SK-N-SH (cell line): ENCODE measurements at regions not wholly inside any gene's neighbourhood (a gene's known extent, or its start where the extent isn't known, plus 50 kb on each side); places are given as distances from the start of the nearest gene placed in this dataset.

Experiments
- EP300 ChIP-seq, 2 experiments: IDR thresholded peaks; 2 replicates each; pipeline versions ENCODE4 v1.4.0 to v1.6.1; 2012; ENCODE audit warnings: borderline replicate concordance in 1 of 2, low read depth in 1 of 2, low read length in 1 of 2
- NRF1 ChIP-seq: IDR thresholded peaks from 2 replicates; pipeline ENCODE4 v1.6.1; 2012; ENCODE audit warnings: low read depth, mild to moderate bottlenecking, low read length
- YY1 ChIP-seq: IDR thresholded peaks from 2 replicates; pipeline ENCODE4 v1.4.0; 2012; ENCODE audit warnings: low read depth, mild to moderate bottlenecking
- TF ChIP-seq, protein P1 (sequence below): fragments of 200-600 bp; sonication (generic); IDR thresholded peaks from 2 replicates; pipeline ENCODE4 v1.6.1; 2017; ENCODE audit warnings: antibody characterized with exemption, mild to moderate bottlenecking, moderate library complexity

GRCh38 chr10:47082055-47082784 lies 171.0 kb downstream of the PTPN20 start:
- TF ChIP-seq NRF1 (no peak), YY1 (no peak), EP300 (IDR thresholded peaks at IDR 0.05; ENCODE audit: borderline replicate concordance in 1 of 2, low read depth in 1 of 2, low read length in 1 of 2) (no peak)
- TF ChIP-seq, protein P1, sequence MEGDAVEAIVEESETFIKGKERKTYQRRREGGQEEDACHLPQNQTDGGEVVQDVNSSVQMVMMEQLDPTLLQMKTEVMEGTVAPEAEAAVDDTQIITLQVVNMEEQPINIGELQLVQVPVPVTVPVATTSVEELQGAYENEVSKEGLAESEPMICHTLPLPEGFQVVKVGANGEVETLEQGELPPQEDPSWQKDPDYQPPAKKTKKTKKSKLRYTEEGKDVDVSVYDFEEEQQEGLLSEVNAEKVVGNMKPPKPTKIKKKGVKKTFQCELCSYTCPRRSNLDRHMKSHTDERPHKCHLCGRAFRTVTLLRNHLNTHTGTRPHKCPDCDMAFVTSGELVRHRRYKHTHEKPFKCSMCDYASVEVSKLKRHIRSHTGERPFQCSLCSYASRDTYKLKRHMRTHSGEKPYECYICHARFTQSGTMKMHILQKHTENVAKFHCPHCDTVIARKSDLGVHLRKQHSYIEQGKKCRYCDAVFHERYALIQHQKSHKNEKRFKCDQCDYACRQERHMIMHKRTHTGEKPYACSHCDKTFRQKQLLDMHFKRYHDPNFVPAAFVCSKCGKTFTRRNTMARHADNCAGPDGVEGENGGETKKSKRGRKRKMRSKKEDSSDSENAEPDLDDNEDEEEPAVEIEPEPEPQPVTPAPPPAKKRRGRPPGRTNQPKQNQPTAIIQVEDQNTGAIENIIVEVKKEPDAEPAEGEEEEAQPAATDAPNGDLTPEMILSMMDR, result no peak
